GM13977 (cell line): ENCODE measurements at regions not wholly inside any gene's neighbourhood (a gene's known extent, or its start where the extent isn't known, plus 50 kb on each side); places are given as distances from the start of the nearest gene placed in this dataset.

Experiments
- DNase-seq: peaks from one replicate; pipeline ENCODE4 v3.0.0; 2012; ENCODE audit warnings: low spot score
- in situ Hi-C: fragments of 300-500 bp; cut with MboI; formaldehyde crosslinking; loops from one replicate; pipeline ENCODE4 v1.12.0; 2022; ENCODE audit warnings: low sequenced_read_pairs, low pct_unique_long_range_greater_than_20kb, mixed read lengths, inconsistent platforms; ENCODE audit not compliant: unreplicated experiment
- TF ChIP-seq, protein P1 (sequence below): IDR thresholded peaks from 2 replicates; pipeline ENCODE4 v1.5.1; 2012; ENCODE audit warnings: mild to moderate bottlenecking, control low read depth; ENCODE audit not compliant: insufficient read depth; ENCODE audit errors: extremely low read depth, missing control alignments

DNA sequence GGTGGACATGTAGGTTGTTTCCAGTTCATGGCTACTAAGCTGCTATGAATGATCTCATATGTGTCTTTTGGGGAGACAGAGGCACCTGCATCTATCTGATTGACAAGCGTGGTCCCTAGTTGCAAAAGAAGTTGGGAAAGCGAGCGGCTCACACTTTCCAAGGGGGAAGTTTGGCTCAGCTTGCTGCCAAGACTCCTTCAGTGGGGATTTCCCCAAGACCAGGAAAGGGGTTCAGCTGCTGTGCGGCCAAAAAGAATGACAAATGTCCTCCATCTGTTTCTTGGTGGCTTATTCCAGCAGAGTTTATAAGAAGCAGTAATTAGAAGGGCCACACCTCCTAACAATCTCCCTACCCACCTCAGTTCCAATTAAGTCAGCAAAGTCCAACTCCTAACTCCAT, 128.5 kb upstream of the GALNT2 start:
- in situ Hi-C loops = no loop called here
- TF ChIP-seq, protein P1, sequence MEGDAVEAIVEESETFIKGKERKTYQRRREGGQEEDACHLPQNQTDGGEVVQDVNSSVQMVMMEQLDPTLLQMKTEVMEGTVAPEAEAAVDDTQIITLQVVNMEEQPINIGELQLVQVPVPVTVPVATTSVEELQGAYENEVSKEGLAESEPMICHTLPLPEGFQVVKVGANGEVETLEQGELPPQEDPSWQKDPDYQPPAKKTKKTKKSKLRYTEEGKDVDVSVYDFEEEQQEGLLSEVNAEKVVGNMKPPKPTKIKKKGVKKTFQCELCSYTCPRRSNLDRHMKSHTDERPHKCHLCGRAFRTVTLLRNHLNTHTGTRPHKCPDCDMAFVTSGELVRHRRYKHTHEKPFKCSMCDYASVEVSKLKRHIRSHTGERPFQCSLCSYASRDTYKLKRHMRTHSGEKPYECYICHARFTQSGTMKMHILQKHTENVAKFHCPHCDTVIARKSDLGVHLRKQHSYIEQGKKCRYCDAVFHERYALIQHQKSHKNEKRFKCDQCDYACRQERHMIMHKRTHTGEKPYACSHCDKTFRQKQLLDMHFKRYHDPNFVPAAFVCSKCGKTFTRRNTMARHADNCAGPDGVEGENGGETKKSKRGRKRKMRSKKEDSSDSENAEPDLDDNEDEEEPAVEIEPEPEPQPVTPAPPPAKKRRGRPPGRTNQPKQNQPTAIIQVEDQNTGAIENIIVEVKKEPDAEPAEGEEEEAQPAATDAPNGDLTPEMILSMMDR = no peak
- DNase-seq = no peak

DNA sequence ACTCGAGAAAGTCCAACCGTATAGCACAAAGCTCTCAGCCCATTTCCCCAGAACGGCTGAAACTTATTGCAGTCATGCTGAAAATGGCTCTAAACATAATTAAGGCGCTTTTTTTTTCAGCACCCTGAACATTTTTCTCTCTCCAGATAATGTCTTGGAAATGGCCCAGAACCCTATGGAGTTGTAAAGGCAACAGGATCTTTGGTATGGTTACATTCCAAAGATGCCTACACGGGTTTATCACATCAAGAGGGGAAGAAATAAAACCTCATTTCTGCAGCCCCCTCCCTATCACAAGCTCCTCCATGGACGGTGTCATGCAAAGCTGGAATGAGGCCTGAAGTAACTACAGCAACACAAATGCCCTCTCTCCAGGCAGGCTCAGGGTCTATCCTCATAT, 126.4 kb upstream of the GALNT2 start:
- TF ChIP-seq, protein P1 = no peak
- no peak for DNase-seq
- in situ Hi-C loops = no loop called here

DNA sequence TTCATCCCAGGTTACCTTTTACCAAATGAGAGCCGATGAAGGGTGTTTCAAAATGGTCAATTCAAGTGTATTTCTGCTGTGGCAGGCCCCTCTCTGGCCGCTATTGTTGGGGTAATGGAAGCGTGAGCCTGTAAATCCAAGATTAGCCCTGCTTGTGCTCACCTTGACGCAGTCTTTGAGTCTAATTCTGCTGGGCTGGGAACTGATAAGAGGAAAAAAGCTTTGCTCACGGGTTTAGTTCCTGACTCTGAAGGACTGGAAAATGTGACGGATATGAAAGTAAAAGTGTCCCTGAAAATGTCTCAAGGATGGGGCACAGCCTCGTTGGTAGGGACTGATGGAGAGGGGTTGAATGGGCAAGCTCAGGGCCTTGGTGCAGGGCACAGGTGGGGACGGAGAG, 125.9 kb upstream of the GALNT2 start:
- in situ Hi-C loops = no loop called here
- TF ChIP-seq, protein P1 = no peak
- DNase-seq = no peak

DNA sequence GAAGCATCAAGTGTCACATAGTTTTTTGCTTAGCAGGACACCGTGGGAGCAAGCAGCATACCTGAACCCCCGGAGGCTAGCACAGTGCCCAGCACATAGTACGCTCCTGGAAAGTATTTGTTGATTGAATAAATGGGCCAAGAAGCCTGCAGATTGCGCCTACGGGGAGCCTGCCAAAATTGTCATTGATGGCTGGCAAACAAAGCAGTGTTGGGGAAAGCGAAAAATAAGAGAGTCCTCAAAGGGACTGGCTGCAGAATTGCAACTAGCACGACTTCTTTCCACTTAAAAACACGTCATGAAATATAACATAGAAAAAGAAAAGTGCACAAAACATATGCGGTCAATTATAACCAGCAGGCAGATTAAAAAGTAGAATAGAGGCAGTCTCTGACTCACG, 125.2 kb upstream of the GALNT2 start:
- in situ Hi-C loops = no loop called here
- DNase-seq = no peak
- TF ChIP-seq, protein P1 = no peak

DNA sequence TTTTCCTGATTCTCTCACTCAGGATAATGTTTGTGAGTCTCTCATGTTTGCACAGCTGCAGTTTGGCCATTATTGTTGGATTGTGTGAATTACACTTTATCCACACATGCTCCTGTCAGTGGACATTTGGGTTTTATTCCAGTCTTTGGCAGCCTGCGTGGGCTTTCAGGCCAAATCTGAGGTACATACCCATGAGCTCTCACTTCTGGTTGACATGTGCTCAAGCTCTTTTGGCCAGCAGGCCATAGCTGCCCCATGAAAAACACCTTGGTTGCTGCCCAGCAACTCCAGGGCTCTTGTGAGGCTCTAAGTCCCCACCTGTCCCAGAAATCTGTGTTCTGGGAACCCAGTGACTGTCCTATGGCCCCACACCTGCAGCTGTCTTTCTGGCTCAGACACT, 124.5 kb upstream of the GALNT2 start:
- no peak for DNase-seq
- TF ChIP-seq, protein P1 = no peak
- in situ Hi-C loops = no loop called here

DNA sequence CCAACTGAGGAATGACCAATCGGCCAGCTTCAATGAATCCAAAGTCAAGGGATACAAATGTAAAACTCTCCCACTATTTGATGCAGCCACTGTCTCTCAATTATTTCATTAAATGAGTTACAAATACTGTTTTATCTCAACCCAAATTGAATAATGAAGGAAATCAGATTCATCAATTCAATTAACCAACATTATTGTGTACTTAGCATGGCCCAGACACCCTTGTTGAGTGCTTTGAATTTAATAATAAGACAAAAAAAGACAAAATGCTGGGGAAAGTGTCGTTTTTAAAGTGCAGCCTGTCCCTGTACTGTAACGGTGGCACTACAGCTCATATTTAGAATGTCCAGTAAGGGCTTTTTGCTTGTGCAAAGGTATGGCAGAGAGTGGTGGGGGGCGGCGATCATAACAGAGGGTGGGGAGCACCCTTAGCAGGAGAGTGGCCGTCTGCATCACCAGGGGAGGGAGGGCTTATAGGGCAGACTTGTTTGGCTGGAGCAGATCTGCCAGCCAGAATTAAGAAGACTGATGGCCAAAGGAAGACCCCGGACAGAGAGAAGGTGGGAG, 123.8 kb upstream of the GALNT2 start:
- no peak for DNase-seq
- in situ Hi-C loops = no loop called here
- TF ChIP-seq, protein P1 = no peak
